GM18867 (cell line): ENCODE measurements at regions not wholly inside any gene's neighbourhood (a gene's known extent, or its start where the extent isn't known, plus 50 kb on each side); places are given as distances from the start of the nearest gene placed in this dataset.
"Not testable (repeated sequence)": the region's sequence is repeated elsewhere in the genome, so short reads cannot be mapped to it uniquely, and the experiment has no call there.

Source experiments
- ATAC-seq: cut with Tn5 transposase; IDR thresholded peaks from one replicate; pipeline ENCODE4 v1.9.1; 2021; ENCODE audit warnings: mild to moderate bottlenecking, moderate library complexity; ENCODE audit not compliant: unreplicated experiment

DNA sequence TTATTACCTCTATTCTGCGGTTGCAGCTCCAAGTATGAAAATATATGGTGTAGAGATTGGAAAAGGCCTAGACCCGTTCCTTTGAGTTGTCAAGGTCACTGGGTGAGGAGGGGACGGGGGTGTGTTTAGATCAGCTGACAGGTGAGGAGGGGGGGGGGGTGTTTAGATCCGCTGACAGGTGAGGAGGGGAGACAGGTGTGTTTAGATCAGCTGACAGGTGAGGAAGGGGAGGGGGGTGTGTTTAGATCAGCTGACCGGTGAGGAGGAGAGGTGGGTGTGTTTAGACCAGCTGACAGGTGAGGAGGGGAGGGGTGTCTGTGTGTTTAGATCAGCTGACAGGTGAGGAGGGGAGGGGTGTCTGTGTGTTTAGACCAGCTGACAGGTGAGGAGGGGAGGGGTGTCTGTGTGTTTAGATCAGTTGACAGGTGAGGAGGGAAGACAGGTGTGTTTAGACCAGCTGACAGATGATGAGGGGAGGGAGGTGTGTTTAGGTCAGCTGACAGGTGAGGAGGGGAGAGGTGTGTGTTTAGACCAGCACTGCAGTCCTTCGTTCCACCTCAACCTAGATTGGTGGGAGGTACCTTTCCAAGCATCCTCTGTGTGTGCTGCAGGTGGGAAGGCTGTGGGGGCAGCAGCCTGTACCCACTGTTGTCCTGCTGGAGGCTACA is 655.0 kb upstream of the ADARB2 start:
- ATAC-seq, result no peak

DNA sequence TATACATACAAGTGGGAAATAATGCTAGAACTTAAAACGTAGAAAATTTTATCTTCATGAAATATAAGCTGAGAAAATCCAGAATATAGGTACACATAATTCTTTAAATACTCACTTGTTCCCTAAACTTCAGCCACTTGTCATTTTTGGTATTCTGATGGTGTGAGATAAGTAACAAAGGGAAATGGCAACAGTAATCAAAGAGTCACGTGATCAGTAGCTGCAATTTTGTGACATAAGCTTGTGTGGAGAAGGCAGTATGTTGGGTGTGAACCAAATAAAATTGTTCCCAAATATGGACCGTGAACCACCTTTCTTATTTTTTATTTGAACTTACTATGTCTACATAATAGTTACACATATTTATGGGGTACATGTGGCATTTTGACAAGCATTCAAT is 650.3 kb upstream of the ADARB2 start:
- no peak for ATAC-seq

DNA sequence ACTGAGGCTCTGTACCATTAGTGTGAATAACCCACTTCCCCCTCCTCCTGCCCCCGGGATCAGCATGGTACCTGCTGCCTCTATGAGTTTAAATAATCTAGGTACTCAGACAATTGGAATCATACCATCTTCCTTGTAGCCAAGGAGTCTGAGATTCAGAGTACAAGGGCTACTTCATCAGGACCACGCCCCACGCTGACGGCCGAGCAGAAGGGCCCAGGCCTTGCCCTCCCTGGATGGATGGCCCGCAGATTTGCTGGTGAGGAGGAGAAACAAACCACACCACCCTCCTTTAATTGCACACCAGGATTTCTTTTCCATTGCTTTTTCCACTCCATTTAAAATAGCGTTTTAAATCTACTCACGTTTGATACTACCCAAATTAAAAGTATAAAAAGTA is 649.9 kb upstream of the ADARB2 start:
- ATAC-seq, result no peak

DNA sequence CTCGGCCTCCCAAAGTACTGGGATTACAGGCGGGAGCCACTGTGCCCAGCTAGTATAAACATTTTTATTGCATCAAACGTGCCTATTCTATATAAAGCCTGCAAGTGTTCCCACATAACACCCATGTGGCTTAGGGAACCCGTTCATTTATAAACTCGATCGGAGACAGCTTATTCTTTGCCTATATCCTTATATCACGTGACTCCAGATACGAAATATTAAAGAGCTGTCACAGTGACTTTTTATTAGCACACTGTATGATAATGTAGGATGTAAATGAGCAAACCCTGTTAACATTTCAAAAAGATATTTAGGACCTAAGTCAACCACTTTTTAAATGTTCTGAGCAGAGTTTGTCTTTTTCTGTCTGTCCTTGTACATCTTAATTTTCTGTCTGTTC is 642.9 kb upstream of the ADARB2 start:
- no peak for ATAC-seq

DNA sequence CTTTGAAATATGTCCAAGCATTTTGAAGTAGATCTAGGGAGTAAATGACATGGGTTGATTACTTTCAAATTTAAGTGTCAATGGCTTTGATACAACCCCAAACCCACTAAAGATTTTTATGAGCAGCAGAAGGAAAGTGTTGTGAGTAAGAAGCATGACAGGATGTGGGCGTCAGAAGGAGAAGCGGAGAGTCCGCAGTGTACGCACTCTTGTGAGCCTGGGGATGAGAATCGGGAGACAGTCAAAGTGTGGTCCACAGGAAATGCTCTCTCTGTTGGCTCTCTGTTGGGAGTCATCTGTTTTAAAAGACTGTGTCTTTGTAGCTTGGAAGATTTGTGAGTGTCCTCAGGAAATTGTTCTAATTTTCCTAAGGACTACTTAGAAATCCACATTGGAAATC is 629.8 kb upstream of the ADARB2 start:
- no peak for ATAC-seq

DNA sequence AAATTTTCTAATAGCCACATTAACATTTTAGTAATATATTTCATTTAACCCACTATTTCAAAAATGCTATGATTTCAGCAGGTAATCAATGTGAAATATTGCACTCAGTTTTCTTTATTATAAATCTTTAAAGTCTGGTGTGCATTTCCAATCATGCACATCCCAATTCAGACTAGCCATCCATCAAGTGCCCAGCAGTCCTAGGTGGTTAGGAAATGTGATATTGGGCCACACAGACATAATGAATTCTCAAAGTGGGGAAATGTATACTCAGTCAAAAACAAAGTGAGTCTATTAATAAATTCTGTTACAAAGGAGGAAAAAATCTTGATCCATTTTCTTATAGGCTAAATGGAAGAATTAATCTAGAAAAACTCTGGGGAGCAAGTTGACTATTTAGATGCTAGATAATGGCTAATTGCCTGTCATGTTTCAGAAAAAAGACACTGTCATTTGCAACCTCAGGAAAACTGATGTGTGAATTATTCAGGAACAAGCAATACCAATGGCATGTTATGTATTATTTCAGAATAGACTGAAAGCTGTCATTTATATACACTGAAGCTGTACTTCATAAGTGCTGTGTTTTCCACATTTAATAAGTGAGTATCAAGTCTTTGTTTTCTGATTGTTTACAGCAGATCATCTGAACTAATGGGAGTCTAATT is 629.1 kb upstream of the ADARB2 start:
- ATAC-seq, result no peak

DNA sequence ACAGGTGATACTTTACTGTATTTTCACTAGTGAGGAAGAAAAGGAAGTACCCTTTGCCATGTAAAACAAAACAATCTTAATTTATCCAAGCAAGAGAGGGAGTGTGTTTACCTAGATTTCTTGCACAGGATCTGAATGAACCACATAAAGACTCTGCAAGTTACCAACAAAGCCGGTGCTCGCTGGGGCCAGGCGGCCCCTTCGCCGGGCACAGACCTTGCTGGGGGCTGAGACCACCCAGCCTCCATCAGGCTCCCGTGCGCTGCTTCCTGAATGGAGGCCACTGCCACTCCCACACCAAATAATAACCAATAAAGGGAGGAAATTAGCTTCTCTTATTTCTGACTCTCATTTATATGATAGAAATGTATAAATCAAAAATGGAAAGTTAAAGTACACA is 625.0 kb upstream of the ADARB2 start:
- no peak for ATAC-seq

- no peak for ATAC-seq
Observed at GRCh38 chr10:2358586-2358985, 621.3 kb upstream of the ADARB2 start.

- ATAC-seq, result no peak
Observed at GRCh38 chr10:2356670-2357069, 619.3 kb upstream of the ADARB2 start.

DNA sequence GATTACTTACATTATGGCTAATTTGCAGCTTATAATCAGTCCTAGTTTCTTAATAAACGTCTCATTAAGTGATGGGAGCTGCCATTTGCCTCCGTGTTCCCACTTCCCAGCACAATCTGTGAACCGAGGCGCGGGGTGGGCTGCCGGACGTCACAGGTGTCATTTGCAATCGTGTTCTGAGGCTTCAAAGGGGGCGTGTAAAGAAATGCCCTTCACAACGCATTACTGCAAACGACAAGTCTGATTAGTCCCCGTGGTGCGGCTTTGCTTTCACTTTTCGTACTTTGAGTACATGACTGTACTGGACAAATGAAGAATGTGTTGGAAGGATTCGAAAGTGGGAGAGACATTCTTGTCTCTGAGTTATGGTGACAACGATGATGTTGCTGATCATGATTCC is 614.2 kb upstream of the ADARB2 start:
- ATAC-seq, result no peak

DNA sequence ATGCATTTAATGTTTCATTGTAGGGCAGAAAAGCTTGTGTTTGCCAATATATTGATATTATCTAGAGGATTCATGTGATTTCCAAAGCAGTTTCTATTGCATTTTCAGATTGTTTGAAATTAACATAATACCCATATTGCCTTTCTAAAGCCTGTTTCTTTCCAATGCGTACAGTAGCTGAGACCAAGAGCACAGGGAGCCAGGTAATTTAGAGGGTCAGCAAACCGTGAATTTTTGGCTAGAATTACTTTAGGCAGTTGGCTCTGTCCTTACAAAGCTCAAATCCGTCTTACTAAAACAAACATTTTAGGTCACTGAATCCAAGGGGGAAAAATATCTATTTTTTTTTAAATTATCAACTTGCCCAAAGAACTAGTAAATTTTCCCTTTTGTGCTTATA is 604.9 kb upstream of the ADARB2 start:
- no peak for ATAC-seq

DNA sequence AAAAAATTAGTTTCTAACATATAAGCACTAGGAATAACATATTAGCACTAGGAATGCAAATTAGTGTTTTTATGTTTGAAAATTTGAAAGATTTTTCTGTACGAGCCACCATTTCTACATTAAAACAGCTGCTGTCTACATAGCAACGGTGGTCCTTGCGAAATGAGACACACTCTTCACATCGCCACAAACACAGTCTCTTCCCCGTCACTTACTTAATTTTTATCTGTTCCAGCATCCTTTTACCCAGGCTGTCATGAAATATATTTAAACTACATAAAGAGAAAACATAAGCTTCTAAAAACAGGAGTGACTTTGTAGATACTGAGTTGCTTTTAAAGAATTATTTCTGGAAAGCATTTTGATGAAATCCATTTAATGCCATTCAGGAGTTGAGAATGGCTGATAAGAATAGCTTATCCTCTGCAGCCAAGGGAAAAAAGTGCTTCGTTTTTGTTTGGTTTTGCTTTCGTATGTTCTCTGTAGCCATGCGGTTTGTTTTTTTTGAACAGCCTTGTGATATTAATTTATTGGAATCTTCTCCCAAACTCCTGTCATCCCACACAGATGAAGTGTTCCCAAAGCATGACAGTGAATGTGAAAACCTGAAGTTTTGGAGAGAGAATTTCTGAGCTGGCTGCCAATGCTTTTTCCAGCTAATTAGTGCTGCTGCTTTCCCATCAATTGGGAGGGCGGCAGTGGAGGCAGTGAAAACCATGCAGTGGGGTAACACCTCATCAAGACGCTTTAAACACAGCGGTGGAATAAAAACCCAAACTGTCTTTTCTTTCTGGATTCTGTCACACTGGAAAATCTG is 603.7 kb upstream of the ADARB2 start:
- ATAC-seq, result no peak

DNA sequence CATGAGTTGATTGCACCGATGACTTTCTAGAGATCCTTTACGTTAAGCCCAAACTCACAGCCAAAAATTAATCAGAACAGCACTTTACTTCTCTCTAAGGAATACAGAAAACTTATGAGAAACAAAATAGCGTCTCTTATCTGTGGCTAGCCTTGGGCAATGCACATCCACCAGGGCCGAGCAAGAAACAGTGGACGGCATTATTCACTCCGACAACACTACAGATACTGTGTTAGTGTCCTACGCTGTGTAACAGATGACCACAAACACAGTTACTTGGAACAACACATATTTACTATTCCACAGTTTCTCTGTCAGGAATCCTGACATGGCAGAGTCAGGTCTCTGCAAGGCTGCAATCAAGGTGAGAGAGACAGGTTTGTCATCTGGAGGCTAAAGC is 598.3 kb upstream of the ADARB2 start:
- no peak for ATAC-seq

GRCh38 chr10:2334575-2334974 is 597.2 kb upstream of the ADARB2 start:
- no peak for ATAC-seq

DNA sequence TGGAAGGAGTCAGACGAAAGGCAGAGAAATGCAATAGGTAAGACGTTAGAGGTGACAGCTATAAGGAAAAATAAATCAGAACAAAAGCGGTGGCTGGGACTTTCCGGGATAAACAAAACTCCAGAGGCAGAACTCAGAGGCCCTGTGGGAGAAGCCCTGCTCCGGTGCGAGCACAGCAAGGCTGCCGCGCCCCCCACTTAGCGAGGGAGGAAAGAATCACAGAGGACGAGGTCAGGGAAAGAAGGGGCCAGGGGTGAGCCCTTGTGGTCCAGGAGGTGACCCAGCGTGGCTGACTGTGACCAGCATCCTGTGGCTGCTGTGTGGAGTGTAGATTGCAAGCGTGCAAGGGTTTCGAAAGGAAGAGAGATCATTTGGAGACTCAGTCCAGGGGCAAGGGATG is 591.8 kb upstream of the ADARB2 start:
- no peak for ATAC-seq

DNA sequence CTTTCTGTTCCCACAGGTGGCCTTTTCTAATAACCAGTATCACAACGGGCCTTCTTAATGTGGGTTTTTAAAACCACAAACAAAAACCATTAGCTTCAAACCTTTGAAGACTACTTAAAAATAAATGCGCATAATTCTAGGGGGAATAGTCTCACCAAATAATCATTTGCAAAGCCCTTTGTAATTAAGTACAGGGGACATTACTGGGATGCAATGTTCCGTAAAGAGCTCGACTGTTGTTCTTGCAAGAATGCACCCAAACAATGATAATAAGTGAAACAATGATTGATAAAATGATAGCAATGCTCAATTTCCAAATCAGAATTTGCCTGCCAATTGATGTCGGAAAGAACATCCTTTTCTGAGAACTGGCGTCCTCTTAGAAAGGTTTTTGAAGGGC is 589.1 kb upstream of the ADARB2 start:
- no peak for ATAC-seq

GRCh38 chr10:2315045-2315485 is 577.7 kb upstream of the ADARB2 start:
- ATAC-seq, result not testable (repeated sequence)

DNA sequence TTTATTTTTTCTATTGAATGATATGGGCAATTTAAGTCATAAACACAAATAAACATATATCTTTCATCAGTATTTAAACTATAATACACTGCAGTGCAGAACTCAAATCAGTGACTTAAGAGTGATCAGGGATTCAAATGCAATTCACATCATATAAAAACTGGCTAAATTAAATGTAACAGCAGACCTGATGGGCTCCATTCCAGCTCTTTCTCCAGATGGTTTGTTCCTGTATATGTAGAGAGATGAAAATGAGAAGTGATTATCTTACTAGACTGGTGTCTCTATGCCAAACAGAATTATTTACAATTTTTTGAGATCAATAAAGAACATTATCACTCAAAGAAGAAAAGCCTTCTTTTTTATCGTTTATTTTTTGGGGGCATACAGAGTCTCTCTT is 568.8 kb upstream of the ADARB2 start:
- no peak for ATAC-seq

GRCh38 chr10:2303169-2303568 is 565.8 kb upstream of the ADARB2 start:
- no peak for ATAC-seq

DNA sequence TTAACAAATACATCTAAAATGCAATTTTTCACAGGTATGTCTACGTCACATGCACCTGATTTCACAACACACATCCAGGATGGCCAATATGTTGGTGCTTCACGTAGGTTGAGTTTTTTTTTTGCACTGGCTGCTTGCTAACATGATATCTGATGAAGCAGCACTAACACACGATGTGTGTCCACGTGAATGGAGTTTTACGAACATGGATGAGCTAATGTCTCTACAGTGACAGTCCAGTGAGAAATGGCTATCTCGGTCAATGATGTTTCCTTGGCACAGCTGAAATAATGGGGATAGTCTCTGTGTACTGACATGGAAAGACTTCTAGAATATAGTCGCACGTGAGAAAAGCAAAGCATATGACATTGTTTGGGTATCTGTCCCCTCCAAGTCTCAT is 563.9 kb upstream of the ADARB2 start:
- no peak for ATAC-seq

DNA sequence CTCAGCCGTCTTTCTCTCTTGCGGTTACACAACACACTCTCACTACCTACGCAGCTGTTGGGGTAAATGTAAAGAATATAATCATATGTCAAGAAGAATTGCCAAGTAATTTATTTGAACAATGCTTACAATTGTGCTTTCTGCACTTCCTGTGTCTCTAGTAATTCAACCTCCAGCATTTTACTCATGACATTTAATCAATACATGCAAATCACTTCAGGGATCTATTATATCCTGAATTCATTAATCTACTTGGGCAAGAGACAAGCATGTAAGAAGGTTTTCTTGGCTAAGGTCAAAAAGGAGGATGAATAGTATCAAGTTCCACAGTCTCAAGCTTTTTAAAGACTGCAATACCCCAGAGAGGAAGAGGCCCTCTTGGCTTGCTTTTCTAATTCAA is 562.9 kb upstream of the ADARB2 start:
- ATAC-seq, result no peak
